Astrocyte of the hippocampus (primary cell): ENCODE measurements at regions not wholly inside any gene's neighbourhood (a gene's known extent, or its start where the extent isn't known, plus 50 kb on each side); places are given as distances from the start of the nearest gene placed in this dataset.
"Not testable (repeated sequence)": the region's sequence is repeated elsewhere in the genome, so short reads cannot be mapped to it uniquely, and the experiment has no call there.

ENCODE experiments used
- DNase-seq: peaks from one replicate; pipeline ENCODE4 v3.0.0; 2011; ENCODE audit warnings: low read depth, low spot score

DNA sequence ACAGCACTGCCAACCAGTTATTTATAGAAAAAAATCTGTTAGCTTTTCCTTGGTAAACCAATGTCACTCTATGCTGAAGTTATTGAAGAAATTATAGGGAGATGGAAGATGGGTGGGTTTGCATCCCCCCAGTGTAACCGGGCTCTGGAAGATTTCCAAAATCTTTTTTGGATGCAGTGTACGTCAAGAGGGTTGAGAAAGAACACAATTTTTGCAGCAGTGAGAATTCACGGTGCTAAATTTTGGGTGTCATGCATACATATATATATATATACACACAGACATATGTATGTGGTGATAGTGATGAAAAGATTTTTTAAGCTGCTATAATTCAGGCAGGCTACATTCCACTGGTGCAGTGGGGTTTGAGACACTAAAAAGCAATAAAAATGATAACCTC lies 91.4 kb upstream of the MAGI3 start:
- DNase-seq: no peak

DNA sequence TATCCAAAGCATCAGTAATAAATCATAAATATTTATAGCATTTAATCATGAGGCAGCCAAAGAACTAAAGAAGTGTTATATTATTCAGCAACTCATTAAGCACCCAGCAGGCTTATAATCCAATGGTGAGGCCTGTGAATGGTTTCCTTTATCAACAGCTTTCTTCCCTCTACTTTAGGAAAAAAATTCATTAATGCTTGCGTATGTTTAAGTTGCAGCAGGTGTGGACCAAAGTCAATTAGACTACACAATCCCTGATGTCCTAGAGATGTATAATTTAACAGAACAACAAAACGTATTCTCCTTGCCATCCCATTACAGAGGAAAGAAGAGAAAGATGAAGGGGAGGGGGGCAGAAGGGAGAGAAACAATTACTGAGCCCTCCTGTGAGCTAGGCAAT lies 87.7 kb upstream of the MAGI3 start:
- DNase-seq: no peak

DNA sequence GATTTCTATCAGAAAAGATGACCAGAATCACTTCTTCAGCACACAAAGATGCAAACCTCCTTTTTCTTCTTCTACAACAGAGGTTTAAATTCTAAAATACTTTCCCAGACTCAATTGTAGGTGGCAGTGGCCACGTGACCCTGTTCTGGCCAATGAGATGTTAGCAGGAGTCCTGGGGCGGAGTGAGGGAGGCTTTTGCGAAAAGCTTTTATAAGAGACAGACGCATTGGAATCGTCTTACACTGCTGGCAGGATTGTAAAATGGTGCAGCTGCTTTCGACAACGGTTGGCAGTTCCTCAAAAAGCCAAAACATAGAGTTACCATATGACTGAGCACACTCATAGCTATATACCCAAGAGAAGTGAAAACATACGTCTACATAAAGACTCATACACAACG lies 87.0 kb upstream of the MAGI3 start:
- DNase-seq: no peak

DNA sequence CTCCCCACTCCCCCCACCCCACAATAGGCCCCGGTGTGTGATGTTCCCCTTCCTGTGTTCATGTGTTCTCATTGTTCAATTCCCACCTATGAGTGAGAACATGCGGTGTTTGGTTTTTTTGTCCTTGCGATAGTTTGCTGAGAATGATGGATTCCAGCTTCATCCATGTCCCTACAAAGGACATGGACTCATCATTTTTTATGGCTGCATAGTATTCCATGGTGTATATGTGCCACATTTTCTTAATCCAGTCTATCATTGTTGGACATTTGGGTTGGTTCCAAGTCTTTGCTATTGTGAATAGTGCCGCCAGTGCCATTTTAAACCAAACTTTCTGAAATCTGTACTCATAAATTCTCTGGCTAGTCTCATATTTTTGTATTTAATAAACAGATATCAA lies 85.3 kb upstream of the MAGI3 start:
- DNase-seq: not testable (repeated sequence)

DNA sequence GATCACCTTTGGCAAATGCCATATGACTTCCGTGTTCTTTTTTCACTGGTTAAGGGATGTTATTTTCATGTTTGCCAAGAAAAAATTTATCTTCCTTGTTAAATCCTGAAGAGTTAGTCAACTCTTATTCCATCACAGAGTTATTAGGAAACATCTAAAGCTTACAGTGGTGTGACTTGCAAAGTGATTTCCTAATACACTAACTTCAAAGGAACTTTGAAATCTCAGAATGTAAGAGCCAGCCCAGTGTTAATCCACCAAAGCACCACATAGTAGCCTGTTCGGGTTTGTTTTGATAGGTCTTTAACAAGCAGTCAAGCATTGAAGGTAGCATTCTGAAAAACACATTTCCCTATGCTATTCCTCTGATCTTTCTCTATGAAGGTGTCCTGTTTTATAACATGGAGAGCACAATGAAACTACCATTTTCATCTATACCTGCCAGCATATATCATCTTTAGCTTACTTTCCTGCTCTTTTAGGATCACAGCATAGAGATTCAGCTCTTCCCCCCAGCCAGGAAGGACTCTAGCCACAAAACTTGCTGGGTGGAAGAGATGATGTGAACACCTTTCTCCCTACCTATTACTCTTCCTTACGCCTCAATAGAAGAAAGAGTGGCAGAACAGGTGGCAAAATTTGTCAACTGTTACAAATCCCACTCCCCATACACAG lies 82.4 kb upstream of the MAGI3 start:
- DNase-seq: peak; percentile 49

DNA sequence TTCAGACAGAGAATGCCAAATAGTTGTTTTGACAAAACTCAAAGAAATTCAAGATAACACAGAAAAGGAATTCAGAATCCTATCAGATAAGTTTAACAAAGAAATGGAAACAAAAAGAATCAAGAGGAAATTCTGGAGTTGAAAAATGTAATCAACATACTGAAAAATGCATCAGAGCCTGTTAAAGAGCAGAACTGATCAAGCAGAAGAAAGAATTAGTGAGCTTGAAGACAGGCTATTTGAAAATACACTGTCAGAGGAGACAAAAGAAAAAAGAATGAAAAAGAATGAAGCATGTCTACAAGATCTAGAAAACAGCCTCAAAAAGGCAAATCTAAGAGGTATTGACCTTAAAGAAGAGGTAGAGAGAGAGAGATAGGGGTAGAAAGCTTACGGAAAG lies 77.7 kb upstream of the MAGI3 start:
- not testable (repeated sequence) for DNase-seq

DNA sequence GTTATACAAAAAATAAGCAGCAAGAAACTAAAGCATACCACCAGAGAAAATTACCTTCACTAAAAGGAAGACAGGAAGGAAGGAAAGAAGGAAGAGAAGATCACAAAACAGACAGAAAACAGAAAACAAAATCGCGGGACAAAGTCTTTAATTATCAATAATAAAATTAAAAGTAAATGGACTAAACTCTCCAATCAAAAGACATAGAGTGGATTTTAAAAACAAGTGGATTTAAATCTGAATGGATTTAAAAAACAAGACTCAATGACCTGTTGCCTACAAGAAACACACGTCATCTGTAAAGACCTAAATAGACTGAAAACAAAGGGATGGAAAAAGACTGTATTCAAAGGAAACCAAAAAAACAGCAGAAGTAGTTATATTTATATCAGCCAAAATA lies 75.7 kb upstream of the MAGI3 start:
- DNase-seq: no peak

DNA sequence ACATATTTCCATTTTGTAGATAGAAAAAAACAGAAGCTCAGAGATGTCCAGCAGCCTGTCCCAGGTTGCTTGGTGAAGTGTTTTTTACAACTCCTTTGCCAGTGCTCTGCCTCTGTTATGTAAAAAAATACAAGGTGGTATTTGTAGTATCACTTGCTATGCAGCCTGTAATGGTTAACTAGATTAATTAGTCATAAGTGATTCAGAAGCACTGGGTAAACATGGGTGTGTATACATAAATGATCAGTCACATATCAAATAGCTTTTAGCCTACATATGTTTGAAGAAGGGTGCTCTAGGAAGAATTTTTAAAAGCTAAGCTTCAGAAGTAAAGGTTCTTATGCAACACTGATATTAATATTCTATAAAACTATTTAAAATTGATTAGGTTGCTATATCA lies 70.0 kb upstream of the MAGI3 start:
- DNase-seq: no peak

DNA sequence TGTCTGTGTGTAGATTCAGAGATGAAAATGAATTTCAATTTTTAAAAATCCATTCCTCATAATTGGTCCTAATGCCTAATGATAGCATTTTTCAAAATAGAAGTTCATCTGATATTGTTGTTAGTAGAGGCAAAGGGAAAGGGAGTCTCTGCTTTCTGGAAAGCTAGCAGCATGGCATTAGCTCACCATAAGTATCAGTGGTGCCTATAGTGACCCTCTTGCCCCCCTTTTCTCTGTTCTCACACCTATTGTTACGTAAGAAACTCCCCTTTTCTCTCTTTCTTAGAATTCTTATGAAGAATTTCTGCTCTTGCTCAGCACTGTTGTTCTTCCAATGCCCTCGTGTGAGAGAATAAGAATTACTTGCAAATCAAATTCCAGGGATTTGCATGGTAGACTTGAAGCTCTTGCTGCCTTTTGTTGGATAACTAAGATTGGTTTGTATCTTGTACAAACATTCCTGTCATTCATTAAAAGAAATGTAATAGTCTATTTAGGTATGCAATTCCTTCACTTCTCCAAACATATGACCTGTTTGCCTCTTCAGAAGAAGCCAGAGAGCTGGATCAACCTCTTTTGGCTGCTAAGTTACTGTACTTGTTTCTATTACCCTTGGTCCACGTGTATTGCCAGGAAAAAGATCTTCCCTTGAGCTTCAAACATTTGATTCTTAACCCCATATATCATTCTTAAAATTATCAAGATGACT lies 69.2 kb upstream of the MAGI3 start:
- peak; percentile 54 for DNase-seq

DNA sequence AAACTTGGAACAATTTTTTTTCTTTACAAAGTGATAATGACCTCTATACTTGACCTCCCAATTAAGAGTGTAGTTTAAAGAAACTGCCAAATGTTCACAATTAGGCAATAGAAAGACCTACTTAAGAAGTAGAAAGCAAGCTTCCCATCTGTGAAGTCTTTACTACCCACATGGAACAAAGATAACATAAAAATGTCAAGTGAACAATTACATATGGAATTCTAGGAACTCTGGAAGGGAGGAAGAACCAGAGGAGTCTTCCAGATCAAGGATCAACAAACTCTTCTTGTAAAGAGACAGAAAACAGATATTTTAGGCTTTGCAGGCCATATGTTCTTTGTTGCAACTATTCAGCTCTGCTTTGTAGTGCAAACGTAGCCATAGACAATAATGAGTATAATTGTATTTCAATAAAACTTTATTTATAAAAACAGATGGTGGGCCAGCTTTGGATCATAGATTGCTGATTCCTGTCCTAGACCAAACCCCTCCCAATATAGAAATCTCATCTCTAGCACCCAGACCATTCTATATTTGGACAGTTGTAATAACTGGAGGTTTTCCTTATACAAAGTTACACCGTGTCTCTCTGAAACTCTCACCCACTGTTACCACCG lies 68.4 kb upstream of the MAGI3 start:
- DNase-seq: no peak

DNA sequence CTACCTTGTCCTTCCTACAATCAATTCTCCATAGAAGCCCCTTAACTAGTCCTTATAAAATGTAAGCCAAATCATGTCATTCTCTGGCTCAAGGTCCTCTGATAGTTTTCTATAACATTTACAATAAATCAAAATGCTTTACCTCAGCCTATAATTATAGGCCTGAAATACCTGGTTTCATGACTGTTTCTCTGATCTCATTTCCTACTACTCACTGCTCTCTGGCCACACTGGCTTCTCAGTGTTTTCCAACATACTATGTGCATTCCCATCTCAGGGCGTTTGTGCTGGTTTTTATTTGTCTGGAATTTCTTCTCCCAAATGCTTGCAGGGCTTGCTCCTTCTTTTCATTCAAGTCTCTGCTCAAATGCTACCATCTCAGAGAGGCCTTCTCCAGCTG lies 67.9 kb upstream of the MAGI3 start:
- no peak for DNase-seq

DNA sequence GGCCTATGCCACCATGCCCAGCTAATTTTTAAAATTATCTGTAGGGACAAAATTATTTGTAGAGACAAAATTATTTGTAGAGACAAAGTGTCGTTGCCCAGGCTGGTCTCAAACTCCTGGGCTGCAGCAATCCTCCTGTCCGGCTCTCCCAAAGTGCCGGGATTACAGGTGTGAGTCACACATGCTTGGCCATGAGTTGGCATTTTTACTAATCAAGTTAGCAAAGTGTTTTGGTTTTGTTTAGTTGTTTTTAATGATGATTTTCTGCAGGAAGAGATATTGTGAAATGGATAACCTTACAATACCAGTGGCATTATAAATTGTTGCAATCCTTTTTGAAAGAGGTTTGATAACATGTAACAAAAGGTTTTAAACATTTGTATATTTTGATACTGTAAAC lies 65.3 kb upstream of the MAGI3 start:
- DNase-seq: peak; percentile 49

DNA sequence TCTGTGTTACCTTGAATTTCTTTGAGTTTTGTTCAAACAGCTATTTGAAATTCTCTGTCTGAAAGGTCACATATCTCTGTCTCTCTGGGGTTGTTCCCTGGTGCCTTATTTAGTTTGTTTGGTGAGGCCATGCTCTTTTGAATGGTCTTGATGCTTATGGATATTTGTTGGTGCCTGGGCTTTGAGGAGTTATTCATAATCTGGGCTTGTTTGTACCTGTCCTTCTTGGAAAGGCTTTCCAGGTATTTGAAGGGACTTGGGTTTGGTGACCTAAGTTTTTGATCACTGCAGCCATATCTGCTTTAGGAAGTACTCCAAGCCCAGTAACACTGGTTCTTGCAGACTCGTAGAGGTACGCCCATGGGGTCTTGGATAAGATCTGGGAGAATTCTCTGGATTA lies 63.3 kb upstream of the MAGI3 start:
- DNase-seq: no peak

DNA sequence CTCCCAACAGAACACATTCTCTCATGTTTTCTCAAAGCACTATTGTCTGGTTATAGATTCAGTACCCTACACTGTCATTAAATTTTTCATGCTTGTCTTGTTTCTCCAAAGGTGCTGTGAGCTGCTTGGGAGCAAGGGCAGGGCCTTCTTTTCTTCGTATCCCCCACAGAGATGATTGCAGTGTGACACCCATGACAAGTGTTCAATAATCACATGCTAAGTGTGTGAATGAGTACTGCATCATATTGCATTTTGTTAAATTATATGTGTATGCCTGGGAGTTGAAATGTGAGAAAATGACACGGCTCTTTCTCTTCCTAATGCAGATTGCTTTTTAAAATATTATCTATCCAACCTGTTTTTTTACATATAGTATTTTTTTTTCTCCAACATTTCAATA lies 57.3 kb upstream of the MAGI3 start:
- DNase-seq: no peak

DNA sequence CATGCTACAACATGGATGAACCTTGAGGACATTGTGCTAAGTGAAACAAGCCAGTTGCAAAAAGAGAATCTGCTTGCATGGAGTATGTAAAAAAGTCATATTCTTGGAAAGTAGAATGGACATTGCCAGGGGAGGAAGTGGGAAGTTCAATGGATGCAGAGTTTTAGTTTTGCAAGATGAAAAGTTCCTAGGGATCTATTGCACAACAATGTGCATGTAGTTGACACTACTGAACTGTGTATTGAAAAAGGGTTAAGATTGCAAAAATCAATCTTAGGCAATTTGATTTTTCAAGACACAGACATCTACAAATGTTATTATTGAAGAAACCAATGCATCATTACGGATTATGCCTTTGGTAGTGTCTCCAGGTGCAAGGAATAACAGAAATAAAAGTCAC lies 50.3 kb upstream of the MAGI3 start:
- DNase-seq: no peak
